Epidermal melanocyte (primary cell): ENCODE measurements at regions not wholly inside any gene's neighbourhood (a gene's known extent, or its start where the extent isn't known, plus 50 kb on each side); places are given as distances from the start of the nearest gene placed in this dataset.

Experiments used
- DNase-seq: peaks from one replicate; pipeline ENCODE4 v3.0.0; 2011; ENCODE audit warnings: low spot score; ENCODE audit not compliant: insufficient read length

- no peak for DNase-seq
These were observed 151.7 kb downstream of the EFNB2 start for GRCh38 chr13:106383791-106384190.

- no peak for DNase-seq
These were observed 152.9 kb downstream of the EFNB2 start for GRCh38 chr13:106382534-106382933.

GRCh38 chr13:106381091-106381490, 154.4 kb downstream of the EFNB2 start:
- DNase-seq, result no peak

- no peak for DNase-seq
These were observed 157.4 kb downstream of the EFNB2 start for GRCh38 chr13:106377931-106378662.

- no peak for DNase-seq
These were observed 158.1 kb downstream of the EFNB2 start for GRCh38 chr13:106377341-106377740.

GRCh38 chr13:106376401-106377112, 158.9 kb downstream of the EFNB2 start:
- DNase-seq, result no peak

- no peak for DNase-seq
These were observed 160.4 kb downstream of the EFNB2 start for GRCh38 chr13:106375085-106375484.

- no peak for DNase-seq
These were observed 160.8 kb downstream of the EFNB2 start for GRCh38 chr13:106374631-106375030.

GRCh38 chr13:106373989-106374572, 161.4 kb downstream of the EFNB2 start:
- no peak for DNase-seq

GRCh38 chr13:106373304-106373988, 162.0 kb downstream of the EFNB2 start:
- DNase-seq, result no peak

GRCh38 chr13:106372199-106373155, 163.0 kb downstream of the EFNB2 start:
- no peak for DNase-seq

- no peak for DNase-seq
These were observed 164.4 kb downstream of the EFNB2 start for GRCh38 chr13:106371024-106371423.

GRCh38 chr13:106369858-106370257, 165.6 kb downstream of the EFNB2 start:
- no peak for DNase-seq

GRCh38 chr13:106369091-106369490, 166.4 kb downstream of the EFNB2 start:
- DNase-seq, result no peak

- no peak for DNase-seq
These were observed 168.0 kb downstream of the EFNB2 start for GRCh38 chr13:106367361-106367971.

- DNase-seq, result no peak
These were observed 172.8 kb downstream of the EFNB2 start for GRCh38 chr13:106362707-106363106.

- no peak for DNase-seq
These were observed 173.8 kb downstream of the EFNB2 start for GRCh38 chr13:106361621-106362020.

GRCh38 chr13:106357198-106357597, 178.3 kb downstream of the EFNB2 start:
- DNase-seq, result no peak

- DNase-seq, result no peak
These were observed 179.6 kb downstream of the EFNB2 start for GRCh38 chr13:106355866-106356265.

- DNase-seq, result no peak
These were observed 180.5 kb downstream of the EFNB2 start for GRCh38 chr13:106354961-106355360.
